ENCODE measurements at regions not wholly inside any gene's neighbourhood (a gene's known extent, or its start where the extent isn't known, plus 50 kb on each side); places are given as distances from the start of the nearest gene placed in this dataset.
A peak's percentile ranks its signal among the peaks of the same experiment; 100 is the strongest.
"Not testable (repeated sequence)": the region's sequence is repeated elsewhere in the genome, so short reads cannot be mapped to it uniquely, and the experiment has no call there.

DNA sequence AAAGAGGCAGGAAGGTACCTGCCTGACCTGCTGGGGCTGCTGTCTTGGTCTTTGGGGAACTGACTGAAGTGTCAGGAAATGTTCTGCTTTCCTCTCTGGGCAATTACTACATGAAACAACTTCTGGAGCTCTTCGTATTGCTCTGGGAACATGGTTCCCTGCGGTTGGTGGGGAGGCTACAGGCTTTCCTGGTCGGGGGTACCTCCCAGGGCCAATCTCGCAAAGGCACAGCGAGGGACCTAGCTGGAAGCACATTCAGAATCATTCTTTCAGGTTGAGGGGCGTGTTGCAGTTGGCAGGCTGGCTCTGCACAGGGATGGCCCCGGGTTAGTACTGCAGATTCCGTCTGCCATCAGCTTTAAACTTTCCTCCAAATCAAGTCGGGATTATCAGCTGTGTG lies 88.9 kb upstream of the RANBP3L start:
- no peak for DNase-seq

DNA sequence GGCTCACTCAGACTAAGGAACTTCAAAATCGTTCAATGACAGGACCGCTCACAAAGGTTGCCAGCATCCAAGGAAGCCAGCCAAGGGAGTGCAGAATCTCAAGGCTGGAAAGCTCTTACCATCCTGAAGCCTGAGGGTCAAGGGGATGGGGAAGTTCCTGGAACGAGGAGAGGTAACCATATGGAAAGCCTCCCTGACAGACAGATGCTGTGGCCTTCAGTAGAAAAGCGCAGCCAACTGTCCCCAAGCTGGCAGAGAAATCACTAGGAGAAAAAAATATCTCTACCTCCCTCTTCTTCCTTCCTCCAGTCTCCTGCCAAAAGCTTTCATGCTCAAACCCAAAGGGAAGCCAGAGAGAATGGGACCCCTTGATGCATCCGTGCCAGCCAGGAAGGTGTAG lies 90.5 kb upstream of the RANBP3L start:
- DNase-seq = peak; percentile 12

DNA sequence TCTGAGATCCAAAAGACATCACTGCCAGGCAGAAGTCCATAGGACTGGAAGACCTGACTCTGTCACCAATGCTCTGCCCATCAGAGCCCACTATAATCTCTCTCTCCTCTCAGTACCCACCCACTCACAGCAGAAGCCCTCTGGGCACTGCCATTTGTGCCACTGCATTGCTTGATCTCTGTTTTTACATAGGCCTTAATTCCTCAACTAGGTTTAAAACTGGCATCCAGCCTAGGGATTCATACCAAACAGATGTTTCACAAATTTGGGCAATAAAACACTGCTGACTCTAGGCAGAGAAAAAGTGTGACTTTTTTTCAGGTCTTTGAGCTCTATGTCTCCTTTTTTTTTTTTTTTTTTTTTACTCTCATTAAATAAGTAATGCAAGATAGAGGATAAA lies 91.1 kb upstream of the RANBP3L start:
- peak; percentile 53 for DNase-seq

DNA sequence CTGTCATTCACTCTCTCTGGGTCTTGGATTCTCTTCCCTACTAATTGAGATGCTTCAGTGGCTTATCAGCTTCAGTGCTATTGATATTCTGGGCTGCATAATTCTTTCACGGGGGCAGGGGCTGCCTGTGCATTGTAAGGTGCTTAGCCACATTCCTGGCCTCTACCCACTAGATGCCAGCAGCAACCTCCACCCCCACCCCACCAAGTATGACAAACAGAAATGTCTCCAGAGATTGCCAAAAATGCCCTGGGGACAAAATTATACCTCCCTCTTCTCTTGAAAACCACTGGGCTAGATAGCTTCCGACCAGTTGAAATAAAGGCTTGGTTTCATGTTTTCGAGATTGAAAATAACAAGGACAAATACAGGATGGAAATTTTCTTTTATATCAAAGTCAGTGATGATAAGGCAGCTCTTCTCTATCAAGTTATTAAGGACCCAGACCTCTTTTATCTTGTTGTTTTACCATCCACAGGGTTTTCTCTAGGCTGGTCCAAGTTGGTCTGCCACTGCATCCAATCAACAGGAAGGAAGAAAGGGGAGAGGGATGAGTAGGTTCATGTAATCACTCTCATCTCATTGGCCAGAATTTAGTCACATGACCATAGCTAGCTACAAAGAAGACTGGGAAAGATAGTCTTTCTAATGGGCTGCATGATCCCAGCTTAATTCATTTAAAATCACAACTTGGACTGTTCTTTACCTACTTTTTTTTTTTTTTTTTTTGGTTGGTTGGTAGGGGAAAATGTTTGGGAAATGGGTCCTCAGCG lies 92.1 kb upstream of the RANBP3L start:
- no peak for DNase-seq

DNA sequence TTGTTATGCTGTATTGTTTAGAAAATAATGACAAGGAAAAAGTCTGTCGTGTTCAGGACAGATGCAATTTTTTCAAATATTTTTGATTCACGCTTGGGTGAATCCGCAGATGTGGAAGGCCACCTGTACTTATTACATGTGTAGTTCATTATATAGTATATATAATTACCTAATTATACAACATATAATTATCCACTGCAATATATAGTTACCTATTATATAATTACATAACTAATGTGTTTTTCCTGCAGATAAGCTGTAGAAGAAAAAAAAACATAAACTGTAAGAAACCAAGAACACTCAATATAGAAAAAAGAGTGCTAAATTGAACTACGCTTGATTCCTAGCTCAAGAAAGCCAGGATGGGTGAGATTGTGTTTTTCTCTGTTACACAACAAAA lies 93.6 kb upstream of the RANBP3L start:
- no peak for DNase-seq

DNA sequence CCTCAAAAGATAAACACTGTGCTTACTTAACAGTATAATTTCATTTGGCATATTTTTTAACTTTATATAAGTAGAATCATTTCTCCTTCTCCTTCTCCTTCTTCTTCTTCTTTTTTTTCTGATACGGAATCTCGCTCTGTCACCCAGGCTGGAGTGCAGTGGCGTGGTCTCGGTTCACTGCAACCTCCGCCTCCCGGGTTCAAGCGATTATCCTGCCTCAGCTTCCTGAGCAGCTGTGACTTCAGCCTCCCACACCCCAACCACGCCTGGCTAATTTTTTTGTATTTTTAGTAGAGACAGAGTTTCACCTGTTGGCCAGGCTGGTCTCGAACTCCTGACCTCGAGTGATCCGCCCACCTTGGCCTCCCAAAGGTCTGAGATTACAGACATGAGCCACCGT lies 94.2 kb upstream of the RANBP3L start:
- DNase-seq = not testable (repeated sequence)

DNA sequence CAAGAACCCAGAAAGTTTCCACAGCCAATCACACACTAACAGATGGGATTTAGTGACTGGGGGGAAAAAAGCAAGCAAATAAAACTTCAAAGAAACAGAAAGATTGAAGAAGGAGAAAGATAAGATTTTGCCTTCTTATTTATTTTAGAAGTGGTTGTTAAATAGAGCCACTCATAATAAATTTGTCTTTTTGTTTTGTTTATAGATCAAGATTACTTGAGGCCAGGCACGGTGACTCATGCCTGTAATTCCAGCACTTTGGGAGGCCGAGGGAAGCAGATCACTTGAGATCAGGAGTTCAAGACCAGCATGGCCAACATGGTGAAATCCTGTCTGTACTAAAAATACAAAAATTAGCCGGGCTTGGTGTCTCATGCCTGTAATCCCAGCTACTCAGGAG lies 94.9 kb upstream of the RANBP3L start:
- DNase-seq = no peak

DNA sequence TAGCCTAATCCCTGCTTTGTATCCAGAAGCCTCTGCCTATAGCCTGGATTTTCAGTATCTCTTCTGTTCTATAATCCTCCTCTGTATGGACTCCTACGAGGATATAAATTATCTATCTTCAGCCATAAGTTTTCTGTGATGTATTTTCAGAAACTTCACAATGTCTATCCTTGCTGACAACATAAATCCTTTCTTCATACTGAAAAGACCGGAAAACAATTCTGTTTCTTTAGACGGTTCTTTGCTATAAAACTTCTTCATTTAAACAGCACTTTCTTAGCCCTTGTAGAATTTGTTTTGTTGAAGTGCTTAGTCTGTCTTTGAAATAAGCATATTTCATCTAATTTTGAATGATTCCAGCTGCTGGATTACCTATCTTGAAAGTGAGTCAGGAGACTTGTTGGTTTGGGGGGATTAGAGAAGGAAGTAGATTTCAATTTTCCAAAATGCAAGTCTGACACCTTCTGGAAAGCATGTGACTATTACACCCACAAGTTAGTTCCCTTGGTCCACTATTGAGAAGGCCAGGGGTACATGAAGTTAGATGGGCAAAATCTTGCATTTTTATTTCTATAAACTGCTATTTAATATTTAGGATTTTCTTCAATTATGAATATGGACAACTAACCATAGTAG lies 96.3 kb upstream of the RANBP3L start:
- DNase-seq = peak; percentile 73

DNA sequence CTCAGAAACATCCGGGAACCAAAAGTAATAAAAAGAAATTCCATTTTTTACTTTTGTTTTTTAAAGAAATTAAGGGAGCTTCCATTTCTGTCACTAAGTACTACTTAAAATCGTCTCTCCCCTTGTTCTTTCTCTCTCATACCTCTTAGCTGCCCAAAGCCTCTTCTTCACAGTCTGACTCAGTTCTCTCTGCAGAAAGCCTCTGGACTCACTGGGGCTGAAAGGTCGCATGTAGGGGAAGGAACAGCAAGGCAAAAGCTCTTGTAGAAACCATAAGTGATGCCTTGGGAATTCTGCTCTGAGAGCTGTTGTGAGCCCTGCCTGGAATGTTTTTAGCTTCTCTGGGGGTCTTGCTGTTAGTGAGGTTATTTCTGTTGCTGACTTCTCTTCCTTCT lies 100.8 kb upstream of the RANBP3L start:
- no peak for DNase-seq

DNA sequence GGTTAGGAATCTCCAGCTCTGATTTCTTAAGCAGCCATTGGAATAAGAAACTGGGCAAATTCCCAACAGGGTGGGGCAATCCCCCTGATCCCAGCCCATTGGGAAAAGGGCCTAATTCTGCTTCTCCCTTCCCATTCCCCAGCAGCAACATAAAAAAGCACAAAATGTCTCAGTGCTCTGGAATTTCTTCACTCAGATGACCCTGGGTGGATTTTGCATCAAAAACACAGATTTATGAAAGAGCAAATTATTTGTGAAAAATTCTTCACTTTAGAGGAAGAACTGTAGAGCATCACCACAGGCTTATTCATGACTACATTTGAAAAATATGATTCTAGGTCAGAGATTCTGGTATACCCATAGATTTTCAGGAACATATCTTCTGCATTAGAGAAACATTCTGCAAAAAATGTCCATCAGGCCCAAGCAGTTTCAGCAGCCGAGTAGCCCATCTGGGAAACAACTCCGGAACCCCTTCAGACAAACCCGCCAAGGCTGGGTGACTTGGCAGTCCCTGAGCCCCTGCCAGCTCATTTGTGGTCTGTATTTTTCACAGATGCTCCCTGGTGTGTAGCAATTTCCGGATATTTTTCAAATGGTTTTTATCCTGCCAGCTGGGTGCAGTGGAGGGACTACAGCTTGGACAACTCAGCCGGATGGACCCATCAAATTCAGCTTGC lies 102.1 kb upstream of the RANBP3L start:
- DNase-seq = no peak

DNA sequence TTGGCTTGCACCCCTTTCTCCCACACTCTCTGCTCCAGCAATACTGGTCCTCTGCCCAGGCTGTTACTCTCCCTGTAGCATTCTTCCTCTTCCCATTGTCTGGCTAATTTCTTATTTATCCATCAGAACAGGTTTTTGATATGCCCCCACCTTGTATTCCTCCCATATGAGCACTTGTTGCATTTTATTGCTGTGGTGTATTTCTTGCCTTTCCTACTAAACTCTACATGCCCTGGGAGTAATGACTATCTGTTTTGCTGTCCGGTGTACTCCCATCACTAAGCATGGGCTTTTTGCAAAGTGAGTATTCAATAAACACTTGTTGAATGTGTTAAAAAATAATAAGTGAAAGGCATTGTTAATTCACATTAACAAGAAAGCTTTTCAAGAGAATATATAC lies 104.3 kb upstream of the RANBP3L start:
- no peak for DNase-seq

DNA sequence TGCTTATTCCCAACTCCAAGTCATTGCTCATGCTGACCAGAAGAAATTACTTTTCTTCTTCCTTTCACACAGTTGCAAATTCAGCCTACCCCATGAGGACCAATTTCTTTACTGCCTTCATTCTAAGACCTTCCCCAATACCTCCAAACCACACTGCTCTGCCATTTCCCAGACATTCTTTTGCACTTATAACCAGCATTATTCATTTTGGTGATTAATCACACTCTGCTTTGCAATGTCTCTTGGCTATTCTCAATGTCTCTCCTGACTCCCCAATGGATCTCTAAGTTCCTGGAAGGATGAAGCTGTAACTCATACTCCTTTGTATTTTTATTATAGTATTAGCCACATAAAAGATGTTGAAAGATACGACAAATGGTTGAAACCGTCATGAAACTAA lies 105.7 kb upstream of the RANBP3L start:
- DNase-seq = no peak

DNA sequence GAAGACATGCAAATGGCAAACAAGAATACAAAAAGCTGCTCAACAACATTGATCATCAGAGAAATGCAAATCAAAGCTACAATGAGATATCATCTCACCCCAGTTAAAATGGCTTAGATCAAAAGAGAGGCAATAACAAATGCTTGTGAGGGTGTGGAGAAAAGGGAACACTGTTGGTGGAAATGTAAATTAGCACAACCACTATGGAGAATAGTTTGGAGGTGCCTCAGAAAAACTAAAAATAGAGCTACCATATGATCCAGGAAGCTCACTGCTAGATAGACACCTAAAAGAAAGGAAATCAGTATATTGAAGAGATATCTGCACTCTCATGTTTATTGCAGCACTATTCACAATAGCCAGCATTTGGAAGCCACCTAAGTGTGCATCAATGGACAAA lies 108.0 kb upstream of the RANBP3L start:
- DNase-seq = not testable (repeated sequence)

DNA sequence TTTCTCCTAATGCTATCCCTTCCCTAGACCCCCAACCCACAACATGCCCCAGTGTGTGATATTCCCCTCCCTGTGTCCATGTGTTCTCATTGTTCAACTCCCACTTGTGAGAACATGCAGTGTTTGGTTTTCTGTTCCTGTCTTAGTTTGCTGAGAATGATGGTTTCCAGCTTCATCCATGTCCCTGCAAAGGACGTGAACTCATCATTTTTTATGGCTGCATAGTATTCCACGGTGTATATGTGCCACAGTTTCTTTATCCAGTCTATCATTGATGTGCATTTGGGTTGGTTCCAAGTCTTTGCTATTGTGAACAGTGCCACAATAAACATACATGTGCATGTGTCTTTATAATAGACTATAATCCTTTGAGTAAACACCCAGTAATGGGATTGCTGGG lies 109.0 kb upstream of the RANBP3L start:
- DNase-seq = not testable (repeated sequence)

DNA sequence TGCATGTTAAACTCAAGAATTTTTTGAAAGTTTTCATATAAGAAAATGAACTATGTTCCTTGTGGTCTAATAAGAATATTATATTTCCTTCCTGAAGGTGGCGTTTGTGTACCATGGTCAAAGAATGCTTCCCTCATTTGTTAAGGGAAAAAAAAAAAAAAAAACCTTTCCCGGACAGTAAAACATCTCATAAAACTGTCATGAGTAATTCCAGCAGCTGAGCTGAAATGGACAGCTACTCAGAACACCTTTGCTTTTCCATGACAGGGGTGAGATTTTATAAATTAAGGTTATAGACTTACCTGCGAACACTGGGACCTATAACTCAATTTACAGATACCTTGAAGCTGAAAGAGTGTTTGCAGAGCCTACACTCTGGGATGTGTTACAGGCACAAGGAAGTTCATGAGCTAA lies 113.2 kb upstream of the RANBP3L start:
- peak; percentile 76 for DNase-seq

DNA sequence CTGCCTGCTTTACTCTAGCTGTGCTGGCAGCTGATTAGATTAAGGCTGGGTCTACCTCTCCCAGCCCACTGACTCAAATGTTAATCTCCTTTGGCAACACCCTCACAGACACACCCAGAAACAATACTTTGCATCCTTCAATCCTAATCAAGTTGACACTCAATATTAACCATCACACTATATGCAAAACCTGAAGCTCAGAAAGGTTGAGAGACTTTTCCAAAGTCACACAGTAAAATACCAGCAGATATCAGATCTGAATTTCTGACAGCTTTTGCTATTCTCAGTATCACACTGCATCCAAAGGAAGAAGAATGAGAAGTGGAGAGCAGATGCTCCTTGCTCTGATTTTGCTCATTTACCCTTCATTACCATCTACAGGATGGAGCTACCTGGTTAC lies 114.9 kb upstream of the RANBP3L start:
- no peak for DNase-seq

DNA sequence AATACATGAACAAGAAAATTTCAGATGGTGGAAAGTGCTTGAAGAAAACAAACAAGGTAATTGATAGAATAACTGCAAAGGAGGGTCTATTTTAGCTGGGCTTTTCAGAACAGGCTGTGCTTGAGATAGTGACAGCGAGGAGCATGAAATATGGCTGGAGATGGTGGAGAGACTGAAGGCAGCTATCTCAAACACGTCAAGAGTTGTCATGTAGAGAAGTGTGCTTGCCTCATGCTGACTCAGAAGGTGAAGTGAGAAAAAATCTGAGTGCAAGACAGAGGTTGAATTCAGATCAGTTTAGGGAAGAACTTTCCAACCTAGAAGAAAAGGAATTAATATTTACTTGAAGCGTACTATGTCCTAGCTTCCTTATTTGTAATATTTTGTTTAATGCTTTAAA lies 115.5 kb upstream of the RANBP3L start:
- no peak for DNase-seq

DNA sequence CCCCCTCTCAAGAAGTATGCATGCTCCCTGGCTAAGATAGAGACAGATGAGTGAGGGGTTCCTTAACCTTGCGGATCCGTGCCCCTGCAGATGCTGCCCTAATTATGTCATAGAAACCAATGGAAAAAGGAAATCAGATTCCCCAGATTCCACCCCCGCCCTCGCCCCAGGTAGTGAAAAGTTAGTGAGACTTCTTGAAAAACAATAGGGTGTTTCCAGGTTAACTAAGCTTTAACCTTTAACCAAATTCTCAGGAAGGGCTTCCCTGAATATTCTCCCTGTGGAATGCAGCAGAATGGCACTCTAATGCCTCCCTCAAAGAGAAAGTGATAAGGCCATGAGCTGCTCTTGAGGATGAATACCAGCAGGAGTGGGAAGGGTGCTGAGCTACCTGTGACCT lies 116.0 kb upstream of the RANBP3L start:
- DNase-seq = no peak

DNA sequence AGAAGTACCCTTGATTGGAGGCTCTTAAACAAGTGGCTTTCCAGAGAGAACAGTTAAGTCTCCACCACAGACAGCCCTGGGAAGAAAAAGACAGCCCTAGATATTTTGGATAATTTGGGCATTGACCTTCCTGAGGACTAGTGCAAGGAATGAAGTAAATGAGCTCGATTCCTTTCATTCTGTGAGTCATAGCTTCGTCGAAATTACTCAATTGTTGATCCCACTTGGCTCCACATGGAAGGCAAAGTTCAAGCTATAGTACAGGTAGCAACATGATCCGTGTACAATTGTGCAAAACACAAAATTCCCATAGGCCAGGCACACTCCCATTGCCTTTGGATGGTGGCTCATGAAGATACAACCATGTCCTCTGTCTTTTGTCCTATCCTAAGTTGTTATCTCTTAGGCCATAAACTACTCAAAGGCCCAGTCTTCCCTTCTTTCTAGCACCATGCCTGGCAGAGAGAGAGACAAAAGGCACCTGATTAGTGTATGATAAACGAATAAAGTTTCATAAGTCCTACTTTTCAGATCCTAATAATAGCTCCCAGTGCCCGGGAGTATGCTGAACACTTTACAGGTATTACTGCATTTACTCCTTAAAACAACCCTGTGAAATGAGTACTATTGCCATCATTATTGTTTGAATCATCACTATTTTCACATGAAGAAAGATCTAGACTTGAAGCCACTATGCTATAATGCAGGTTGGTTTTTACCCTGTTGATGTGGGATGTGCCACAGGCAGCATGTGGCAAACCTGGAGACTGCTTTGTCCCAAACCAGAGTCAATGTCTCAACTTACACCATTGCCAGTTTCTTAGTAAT lies 116.7 kb upstream of the RANBP3L start:
- DNase-seq = no peak

DNA sequence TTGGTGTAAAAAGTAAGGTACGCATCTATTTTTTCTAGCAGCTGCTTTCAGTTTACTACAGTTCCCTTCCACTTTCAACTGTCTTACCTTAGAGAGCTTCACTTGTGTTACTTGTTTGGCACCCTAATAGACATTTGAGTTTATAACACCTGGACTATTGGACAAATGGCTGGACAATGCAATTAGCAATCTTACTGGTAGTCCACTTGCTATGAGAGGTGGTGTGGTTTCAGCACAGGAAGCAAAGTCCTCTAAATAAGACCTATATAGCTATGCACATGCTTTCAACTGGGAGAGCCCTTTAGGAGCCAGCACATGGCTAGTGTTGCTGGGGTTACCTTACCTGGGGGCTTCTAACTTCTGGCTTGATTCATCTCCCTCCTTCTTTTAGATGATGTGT lies 119.6 kb upstream of the RANBP3L start:
- DNase-seq = no peak

DNA sequence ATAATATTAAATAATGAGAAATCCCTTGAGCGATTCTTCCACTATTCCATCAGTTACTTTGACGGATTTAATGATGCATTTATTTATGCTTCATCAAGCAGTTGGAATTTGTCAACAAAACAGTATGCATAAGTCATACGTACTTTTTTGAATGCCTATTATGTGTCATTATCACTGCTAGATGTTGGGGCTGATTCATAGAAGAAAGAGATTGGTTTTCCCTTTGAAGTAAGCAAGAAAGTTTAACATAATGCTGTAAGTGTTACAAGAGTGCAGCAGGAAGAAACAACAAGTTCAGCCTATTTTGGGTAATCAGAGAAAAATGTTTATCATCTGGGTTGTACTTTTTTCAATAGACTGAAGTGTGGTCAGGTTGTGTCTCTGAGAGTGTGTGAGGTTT lies 121.2 kb upstream of the RANBP3L start:
- no peak for DNase-seq

DNA sequence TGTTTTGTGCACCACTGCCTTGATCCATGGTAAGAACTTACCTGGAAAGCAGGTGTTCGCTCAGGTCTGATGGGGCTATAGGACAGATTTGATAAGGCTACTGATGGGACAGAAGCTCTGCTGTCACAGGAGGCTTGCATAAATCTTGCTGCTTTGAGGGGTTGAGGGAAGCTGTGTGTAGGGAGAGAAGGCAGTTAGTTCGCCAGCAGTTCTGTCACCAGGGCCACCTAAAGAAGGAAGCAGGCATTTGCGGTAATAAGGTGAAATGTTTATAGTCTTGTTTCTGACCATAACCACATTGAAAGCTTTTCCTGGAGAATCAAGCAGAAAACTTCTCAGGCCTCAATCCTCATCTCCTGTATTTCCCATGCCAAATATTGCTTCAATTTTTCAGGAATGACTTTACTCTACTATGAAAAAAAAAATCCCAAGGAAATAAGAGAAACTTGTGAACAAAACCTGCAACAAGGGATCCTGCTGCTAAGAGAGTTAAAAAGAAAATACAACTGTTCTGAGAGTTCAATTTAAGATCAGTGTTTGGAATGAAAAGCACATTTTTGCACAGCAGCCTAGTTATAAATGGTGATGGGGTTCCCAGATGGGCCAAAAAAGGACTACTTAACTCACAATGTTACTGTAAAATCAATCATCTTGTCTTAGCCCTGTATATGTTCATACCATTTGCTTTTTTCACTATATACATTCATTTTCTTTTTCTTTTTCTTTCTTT lies 122.0 kb upstream of the RANBP3L start:
- DNase-seq = peak; percentile 24

All from tongue (tissue), 1 donor.